H9 (cell line): ENCODE measurements at regions not wholly inside any gene's neighbourhood (a gene's known extent, or its start where the extent isn't known, plus 50 kb on each side); places are given as distances from the start of the nearest gene placed in this dataset.

Source experiments
- DNase-seq: peaks from one replicate; pipeline ENCODE4 v3.0.0-alpha.2; 2017
- H2AFZ ChIP-seq: one replicate; pipeline ENCODE4 v1.6.1; 2013; ENCODE audit warnings: mild to moderate bottlenecking, low read length, control low read depth, moderate library complexity
- H2AK5ac ChIP-seq: 2 replicates; pipeline ENCODE4 v1.6.1; 2013; ENCODE audit warnings: low read length, control low read depth, mixed read lengths; ENCODE audit not compliant: insufficient read length
- H2BK120ac ChIP-seq: one replicate; pipeline ENCODE4 v1.6.1; 2013; ENCODE audit warnings: low read depth, mild to moderate bottlenecking, low read length, control low read depth, inconsistent platforms; ENCODE audit not compliant: poor library complexity, severe bottlenecking
- H2BK12ac ChIP-seq: 2 replicates; pipeline ENCODE4 v1.6.1; 2013; ENCODE audit warnings: low read length, control low read depth, mixed read lengths, low read depth; ENCODE audit not compliant: insufficient read length
- H2BK15ac ChIP-seq: 2 replicates; pipeline ENCODE4 v1.6.1; 2013; ENCODE audit warnings: low read depth, low read length, control low read depth
- H2BK20ac ChIP-seq: one replicate; pipeline ENCODE4 v1.6.1; 2013; ENCODE audit warnings: low read depth, mild to moderate bottlenecking, low read length, control low read depth, inconsistent platforms; ENCODE audit not compliant: poor library complexity, severe bottlenecking
- H2BK5ac ChIP-seq: 2 replicates; pipeline ENCODE4 v1.6.1; 2013; ENCODE audit warnings: low read length, control low read depth, mixed read lengths; ENCODE audit not compliant: insufficient read length
- H3K14ac ChIP-seq: 2 replicates; pipeline ENCODE4 v1.6.1; 2013; ENCODE audit warnings: low read length, control low read depth; ENCODE audit not compliant: insufficient read depth
- H3K18ac ChIP-seq: 2 replicates; pipeline ENCODE4 v1.6.1; 2013; ENCODE audit warnings: low read depth, mild to moderate bottlenecking, mixed read lengths, low read length, control low read depth; ENCODE audit not compliant: insufficient read length
- H3K23ac ChIP-seq: 2 replicates; pipeline ENCODE4 v1.6.1; 2013; ENCODE audit warnings: low read length, control low read depth, mixed read lengths, low read depth; ENCODE audit not compliant: insufficient read length
- H3K23me2 ChIP-seq: 2 replicates; pipeline ENCODE4 v1.6.1; 2013; ENCODE audit warnings: low read depth, mild to moderate bottlenecking, mixed read lengths, low read length, control low read depth; ENCODE audit not compliant: insufficient read length, poor library complexity, severe bottlenecking
- H3K27ac ChIP-seq: 2 replicates; pipeline ENCODE4 v1.5.1; 2013; ENCODE audit warnings: low read length, control low read depth, mixed read lengths, low read depth; ENCODE audit not compliant: insufficient read length
- H3K27me3 ChIP-seq: 2 replicates; pipeline ENCODE4 v1.6.1; 2013; ENCODE audit warnings: low read length, control low read depth, inconsistent platforms; ENCODE audit not compliant: insufficient read depth
- H3K4ac ChIP-seq: 2 replicates; pipeline ENCODE4 v1.6.1; 2013; ENCODE audit warnings: low read depth, mild to moderate bottlenecking, control low read depth, inconsistent platforms, low read length, moderate library complexity
- H3K4me1 ChIP-seq: 2 replicates; pipeline ENCODE4 v1.6.1; 2013; ENCODE audit warnings: low read length, control low read depth, inconsistent platforms; ENCODE audit not compliant: insufficient read depth
- H3K4me2 ChIP-seq: 2 replicates; pipeline ENCODE4 v1.6.1; 2013; ENCODE audit warnings: low read length, control low read depth, mixed read lengths; ENCODE audit not compliant: insufficient read length, insufficient read depth
- H3K56ac ChIP-seq: 2 replicates; pipeline ENCODE4 v1.6.1; 2013; ENCODE audit warnings: low read depth, mild to moderate bottlenecking, mixed read lengths, low read length, control low read depth; ENCODE audit not compliant: insufficient read length
- H3K79me1 ChIP-seq: 2 replicates; pipeline ENCODE4 v1.6.1; 2013; ENCODE audit warnings: low read depth, mild to moderate bottlenecking, moderate library complexity, low read length, control low read depth, inconsistent platforms; ENCODE audit not compliant: insufficient read depth, poor library complexity, severe bottlenecking
- H3K79me2 ChIP-seq: 2 replicates; pipeline ENCODE4 v1.6.1; 2013; ENCODE audit warnings: low read length, control low read depth, inconsistent platforms; ENCODE audit not compliant: insufficient read depth
- H3K9ac ChIP-seq: 2 replicates; pipeline ENCODE4 v1.6.1; 2013; ENCODE audit warnings: low read length, control low read depth, mixed read lengths; ENCODE audit not compliant: insufficient read length; ENCODE audit errors: extremely low read depth
- H3K9me3 ChIP-seq: one replicate; pipeline ENCODE4 v1.6.1; 2013; ENCODE audit warnings: low read depth, low read length, inconsistent platforms; ENCODE audit not compliant: control insufficient read depth
- H3T11ph ChIP-seq: one replicate; pipeline ENCODE4 v1.6.1; 2013; ENCODE audit warnings: mild to moderate bottlenecking, low read length, control low read depth, inconsistent platforms
- H4K20me1 ChIP-seq: one replicate; pipeline ENCODE4 v1.6.1; 2013; ENCODE audit not compliant: control insufficient read depth, insufficient read length, insufficient read depth
- H4K5ac ChIP-seq: 2 replicates; pipeline ENCODE4 v1.6.1; 2013; ENCODE audit warnings: low read depth, mild to moderate bottlenecking, mixed read lengths, low read length, control low read depth; ENCODE audit not compliant: insufficient read length
- H4K8ac ChIP-seq: replicated peaks from 2 replicates; pipeline ENCODE4 v1.6.1; 2013; ENCODE audit warnings: low read length, control low read depth, mixed read lengths, low read depth; ENCODE audit not compliant: insufficient read length
- H4K91ac ChIP-seq: 2 replicates; pipeline ENCODE4 v1.6.1; 2013; ENCODE audit warnings: low read depth, mild to moderate bottlenecking, moderate library complexity, mixed read lengths, low read length, control low read depth; ENCODE audit not compliant: insufficient read length
- H3K27ac Mint-ChIP-seq, 3 experiments: 2 replicates in 2 of 3; 3 replicates in 1 of 3; pipeline ENCODE4 v1.8.0; 2020 to 2021; ENCODE audit warnings: mixed read lengths in 3 of 3, mild to moderate bottlenecking in 1 of 3, moderate library complexity in 1 of 3
- H3K27me3 Mint-ChIP-seq: 2 replicates; pipeline ENCODE4 v1.8.0; 2021; ENCODE audit warnings: low read depth, mild to moderate bottlenecking, moderate library complexity, mixed read lengths
- H3K36me3 Mint-ChIP-seq, 3 experiments: 2 replicates in 2 of 3; 3 replicates in 1 of 3; pipeline ENCODE4 v1.8.0; 2020 to 2021; ENCODE audit warnings: low read depth in 3 of 3, mixed read lengths in 3 of 3; ENCODE audit not compliant: insufficient read depth in 1 of 3
- H3K4me1 Mint-ChIP-seq, 2 experiments: 2 replicates each; pipeline ENCODE4 v1.8.0; 2020; ENCODE audit warnings: mixed read lengths in 2 of 2
- H3K4me3 Mint-ChIP-seq, 2 experiments: 2 replicates in 1 of 2; 3 replicates in 1 of 2; pipeline ENCODE4 v1.8.0; 2020 to 2021; ENCODE audit warnings: mild to moderate bottlenecking in 2 of 2, mixed read lengths in 2 of 2, moderate library complexity in 1 of 2
- H3K9me3 Mint-ChIP-seq, 2 experiments: 2 replicates in 1 of 2; 3 replicates in 1 of 2; pipeline ENCODE4 v1.8.0; 2020; ENCODE audit warnings: mild to moderate bottlenecking in 2 of 2, mixed read lengths in 2 of 2, moderate library complexity in 1 of 2
- CTCF ChIP-seq: fragments of 200-600 bp; sonication (generic); conservative IDR thresholded peaks from 3 replicates; pipeline ENCODE4 v1.8.0; 2021; ENCODE audit warnings: antibody characterized with exemption, mild to moderate bottlenecking
- WGBS: extraction: QIAGEN DNeasy Blood & Tissue Kit; methylation state at CpG from one replicate; pipeline ENCODE4 v1.1.7; 2013; ENCODE audit warnings: missing lambda C conversion rate, low lambda C conversion rate, mixed read lengths; ENCODE audit not compliant: insufficient read length; ENCODE audit errors: extremely low coverage; 5-methylcytosine and 5-hydroxymethylcytosine counted together

GRCh38 chr14:26761532-26761931, 163.7 kb upstream of the NOVA1 start:
- Histone ChIP-seq H2AK5ac (no peak overlapping the region), H2BK15ac (no peak overlapping the region), H4K8ac (no peak overlapping the region), H2BK20ac (no peak overlapping the region), H3K27ac (no peak overlapping the region), H3K14ac (no peak overlapping the region), H3K18ac (no peak overlapping the region), H3K9me3 (no peaks in the 10 kb centered on the region), H3T11ph (no peak overlapping the region), H3K23me2 (no peaks in the 10 kb centered on the region), H2BK120ac (no peak overlapping the region), H3K79me2 (no peaks in the 10 kb centered on the region), H3K4ac (no peak overlapping the region), H3K27me3 (no peaks in the 10 kb centered on the region), H2BK12ac (no peak overlapping the region), H3K23ac (no peak overlapping the region), H4K91ac (no peak overlapping the region), H3K9ac (no peak overlapping the region), H3K4me2 (no peak overlapping the region), H3K56ac (no peak overlapping the region), H2BK5ac (no peak overlapping the region), H4K5ac (no peak overlapping the region), H4K20me1 (no peaks in the 10 kb centered on the region), H3K79me1 (no peaks in the 10 kb centered on the region), H3K4me1 (no peaks in the 10 kb centered on the region), H2AFZ (no peak overlapping the region)
- DNase-seq: no peak
- Mint-ChIP-seq H3K4me3 (no peak overlapping the region), H3K27ac (no peak overlapping the region), H3K36me3 (no peaks in the 10 kb centered on the region; a peak in 1 of 7 replicates), H3K27me3 (no peaks in the 10 kb centered on the region), H3K9me3 (no peaks in the 10 kb centered on the region; a peak in 1 of 5 replicates), H3K4me1 (0 out of 4 replicates have a peak, but pooled peaks cover 0 to 3% of the 10 kb centered on the region in 2 experiments)
- TF ChIP-seq CTCF: no peak
- no CpG with 5 or more reads among the region's 9 CpGs for WGBS
